Renal cortex interstitium (tissue), 11 donors: ENCODE measurements at regions not wholly inside any gene's neighbourhood (a gene's known extent, or its start where the extent isn't known, plus 50 kb on each side); places are given as distances from the start of the nearest gene placed in this dataset.
A peak's percentile ranks its signal among the peaks of the same experiment; 100 is the strongest.

Experiments
- DNase-seq, 11 donors: peaks; one replicate each; pipeline ENCODE4 v3.0.0-alpha.2; 2013; ENCODE audit warnings: low read depth in 9 of 11, low spot score in 4 of 11; ENCODE audit errors: extremely low read depth in 1 of 11

DNA sequence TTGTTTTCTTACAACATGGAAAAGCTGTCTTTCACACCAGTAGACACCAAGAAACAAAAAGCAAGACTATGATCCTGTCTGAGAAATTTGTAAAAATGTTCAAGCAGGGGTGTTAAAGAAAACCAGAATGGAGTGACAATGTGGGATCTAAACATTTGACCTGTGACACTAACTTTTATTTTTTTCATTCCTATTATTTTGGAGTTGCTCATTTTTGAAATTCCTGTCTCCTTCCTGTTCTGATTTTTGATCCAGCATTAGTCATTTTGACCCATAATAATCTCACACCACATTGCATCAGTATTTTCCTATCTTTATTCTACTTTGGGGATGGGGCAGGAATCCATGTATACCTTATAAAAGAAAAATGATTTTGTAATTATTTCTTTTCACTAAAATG is 164.2 kb downstream of the DLEU7 start:
- DNase-seq, result no peak

DNA sequence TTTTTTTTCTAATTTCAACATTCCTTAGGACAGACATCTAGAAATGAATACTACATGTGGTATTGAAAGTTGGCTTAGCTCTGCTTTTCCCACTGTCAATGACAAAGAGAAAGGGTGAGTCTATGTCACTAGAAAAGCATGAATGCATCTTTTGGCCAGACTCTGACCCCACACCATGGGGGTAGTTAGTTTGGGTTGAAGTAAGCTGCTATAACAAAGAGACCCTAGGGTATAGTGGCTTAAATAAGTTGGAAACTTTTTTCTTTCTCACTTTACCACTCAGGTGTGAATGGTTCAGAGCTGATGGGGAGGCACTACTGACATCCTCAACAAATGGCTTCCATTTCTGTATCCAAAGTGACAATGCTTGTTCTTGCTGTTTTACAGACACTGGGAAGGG is 161.5 kb downstream of the DLEU7 start:
- no peak for DNase-seq

DNA sequence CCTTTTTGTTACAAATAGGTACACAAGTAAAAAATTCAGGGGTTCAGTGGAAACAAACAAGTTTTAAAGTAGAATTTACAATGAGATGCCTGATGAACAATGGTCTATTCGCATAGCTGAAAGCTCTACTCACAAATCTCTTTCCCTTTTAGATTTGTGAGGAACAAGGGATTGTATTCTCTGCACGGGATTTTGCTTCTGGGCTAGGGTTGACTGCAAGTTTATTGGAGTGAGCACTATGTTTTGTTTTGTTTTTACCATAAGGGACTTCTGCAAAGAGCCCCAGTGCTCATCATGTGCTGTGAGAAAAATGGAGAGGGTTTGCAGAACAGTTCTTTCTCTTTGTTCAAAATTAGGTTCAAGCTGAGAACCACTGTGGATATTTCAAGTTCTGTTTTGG is 160.5 kb downstream of the DLEU7 start:
- DNase-seq, result no peak

GRCh38 chr13:50684366-50684765 is 159.1 kb downstream of the DLEU7 start:
- no peak for DNase-seq

- no peak for DNase-seq
Observed at GRCh38 chr13:50685491-50685890, 158.0 kb downstream of the DLEU7 start.

- DNase-seq, result no peak
Observed at GRCh38 chr13:50685956-50686355, 157.5 kb downstream of the DLEU7 start.

DNA sequence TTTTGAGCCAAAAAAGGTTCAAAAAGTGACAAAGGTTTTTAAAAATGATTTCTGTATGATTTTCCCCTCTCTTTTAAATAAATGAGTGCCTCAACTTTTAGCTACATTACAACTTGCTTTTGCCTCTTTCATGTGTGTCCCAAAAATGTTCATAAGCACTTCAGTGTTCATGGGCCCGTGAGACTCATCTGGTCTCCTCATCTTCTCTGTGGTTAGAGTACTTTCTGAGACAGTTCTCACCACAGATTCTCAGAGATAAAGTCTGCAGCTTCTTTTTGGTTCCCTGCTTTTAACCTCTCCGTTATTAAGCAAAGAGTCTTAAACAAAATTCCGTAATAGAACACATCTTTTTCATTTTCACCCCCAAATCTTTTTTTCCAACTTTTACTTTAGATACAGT is 156.9 kb downstream of the DLEU7 start:
- no peak for DNase-seq

GRCh38 chr13:50687545-50687944 is 155.9 kb downstream of the DLEU7 start:
- DNase-seq, result no peak

- no peak for DNase-seq
Observed at GRCh38 chr13:50690006-50690405, 153.5 kb downstream of the DLEU7 start.

DNA sequence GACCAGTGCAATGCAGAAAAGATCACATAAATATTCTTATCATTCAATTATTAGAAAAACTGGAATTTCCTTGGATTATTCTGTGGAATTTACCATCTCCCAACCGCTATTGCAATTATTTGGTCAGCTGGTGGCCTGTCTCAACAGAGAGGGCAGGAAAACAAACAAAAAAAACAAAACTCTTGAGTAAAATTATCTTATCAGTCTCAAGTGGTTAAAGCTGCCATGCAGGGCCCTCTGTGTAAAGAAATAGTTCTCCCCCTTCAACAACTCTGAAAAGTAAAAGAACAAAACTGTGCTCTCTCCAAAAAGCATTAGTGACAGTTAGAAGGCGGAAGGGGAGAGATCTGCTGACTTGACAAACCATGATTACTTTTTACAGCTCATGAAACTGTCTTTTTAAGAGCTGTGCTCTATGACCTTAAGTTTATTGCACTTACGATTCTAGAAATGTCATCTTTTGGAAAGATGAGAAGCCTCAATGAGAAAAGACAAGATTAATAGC is 152.3 kb downstream of the DLEU7 start:
- DNase-seq, result no peak

GRCh38 chr13:50691681-50692263 is 151.7 kb downstream of the DLEU7 start:
- DNase-seq, result no peak

GRCh38 chr13:50692396-50692915 is 151.0 kb downstream of the DLEU7 start:
- no peak for DNase-seq

GRCh38 chr13:50693727-50694126 is 149.8 kb downstream of the DLEU7 start:
- DNase-seq, result no peak

DNA sequence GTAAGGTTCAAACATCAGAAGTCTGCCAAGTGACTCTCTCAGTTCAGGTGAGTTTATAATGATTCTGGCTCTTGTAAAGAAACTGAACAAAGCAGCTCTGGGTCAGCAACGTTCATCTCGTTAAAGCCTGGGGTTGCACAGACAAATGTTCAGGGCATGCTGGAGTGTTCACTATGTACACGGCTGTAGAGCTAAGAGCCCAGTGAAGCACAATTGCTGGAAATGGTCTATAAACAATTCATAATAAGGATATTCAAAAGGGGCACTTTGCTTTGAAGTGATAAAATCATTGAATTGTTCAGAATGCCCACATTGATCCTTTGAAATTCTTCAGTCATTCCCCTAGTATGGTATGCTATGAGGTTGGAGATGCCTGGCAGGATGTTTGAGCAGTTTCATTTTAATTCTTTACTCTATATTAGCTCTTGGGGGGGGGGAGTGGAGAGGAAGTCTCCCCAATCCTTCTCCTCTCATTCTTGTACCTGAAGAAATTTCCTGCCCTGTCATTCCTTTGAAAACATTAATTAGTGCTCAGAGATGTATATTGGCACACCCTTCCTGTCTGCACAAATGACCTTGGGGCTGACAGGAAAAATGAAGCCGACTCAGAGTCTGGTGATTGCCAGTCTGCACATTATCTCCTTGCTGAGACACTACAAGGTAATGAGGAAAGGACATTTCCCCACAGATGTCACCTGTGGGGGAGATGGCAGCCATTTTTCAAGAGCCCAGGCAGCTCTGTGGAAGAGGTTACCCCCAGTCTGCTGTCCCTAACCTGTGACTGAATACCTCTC is 145.5 kb downstream of the DLEU7 start:
- no peak for DNase-seq

- DNase-seq, result peak in 1 of 11 donors; percentile 36
Observed at GRCh38 chr13:50699874-50700663, 143.4 kb downstream of the DLEU7 start.

DNA sequence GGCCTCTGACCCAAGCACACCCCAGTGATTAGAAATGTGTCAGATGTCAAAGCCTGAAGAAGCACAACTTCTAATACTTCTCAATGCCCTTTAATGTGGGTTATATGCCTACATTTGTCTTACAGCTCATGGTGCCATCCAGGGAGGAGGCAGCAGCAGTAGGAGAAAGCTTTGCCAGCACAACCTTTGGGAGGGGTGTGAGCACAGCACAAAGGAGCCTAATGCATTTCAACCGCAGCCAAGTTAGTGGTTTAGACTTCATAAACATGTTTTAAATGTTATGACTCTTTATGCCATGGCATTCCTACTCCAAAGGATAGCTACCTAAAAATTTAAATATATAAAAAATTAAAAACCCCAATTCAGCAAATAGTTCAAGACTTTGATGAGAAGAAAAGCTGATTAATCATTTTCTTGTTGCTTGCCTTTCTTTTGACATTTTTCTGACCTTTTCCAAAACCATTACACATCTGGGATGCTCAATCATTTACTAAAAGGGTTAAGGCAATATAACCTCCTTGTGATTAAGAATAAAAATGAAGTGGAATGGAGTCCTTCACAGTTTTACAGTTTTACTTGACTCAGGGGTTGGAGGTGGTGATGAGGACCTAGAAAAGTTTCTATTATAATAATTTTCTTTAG is 142.7 kb downstream of the DLEU7 start:
- DNase-seq, result no peak

- no peak for DNase-seq
Observed at GRCh38 chr13:50701469-50701868, 142.0 kb downstream of the DLEU7 start.

- DNase-seq, result no peak
Observed at GRCh38 chr13:50706505-50706904, 137.0 kb downstream of the DLEU7 start.

DNA sequence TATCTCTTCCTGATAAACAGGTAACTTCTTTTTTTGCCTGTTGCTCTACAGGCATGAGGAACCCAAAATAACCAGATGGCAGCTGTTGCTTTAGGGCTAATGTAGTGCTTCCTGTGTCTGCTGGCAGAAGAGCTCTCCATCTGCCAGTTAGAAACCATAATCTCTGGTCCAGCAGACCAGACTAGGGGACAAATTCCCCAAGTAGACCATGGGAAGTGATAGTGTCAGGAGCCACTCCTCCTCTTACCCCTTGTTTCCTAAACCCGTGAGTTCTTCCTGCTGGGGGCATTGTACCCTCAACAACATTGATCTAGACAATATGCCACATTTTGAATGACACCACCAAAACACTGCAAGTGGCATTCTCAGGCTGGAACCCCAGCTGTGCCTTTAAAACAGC is 135.9 kb downstream of the DLEU7 start:
- DNase-seq, result no peak
